Calu3 (cell line): ENCODE measurements at regions not wholly inside any gene's neighbourhood (a gene's known extent, or its start where the extent isn't known, plus 50 kb on each side); places are given as distances from the start of the nearest gene placed in this dataset.

ENCODE experiments used
- BruUV-seq: library from RNA; stranded (reverse); fragments of 400-500 nt; replicated peaks from 2 replicates; lab custom pipeline; 2021; lab: Mats Ljungman, UMichigan
- CTCF ChIA-PET: fragments of 300-600 bp; sonication (Branson Sonifier 250); formaldehyde crosslinking; loops from one replicate; lab custom pipeline; 2022; ENCODE audit warnings: antibody characterized with exemption; lab: Charles Lee
- DNase-seq: peaks from one replicate; pipeline ENCODE4 v3.0.0; 2022
- H3K27ac Mint-ChIP-seq: one replicate; pipeline ENCODE4 v1.8.0; 2022; ENCODE audit warnings: mixed read lengths; ENCODE audit not compliant: unreplicated experiment
- H3K27me3 Mint-ChIP-seq: one replicate; pipeline ENCODE4 v1.8.0; 2022; ENCODE audit warnings: mixed read lengths; ENCODE audit not compliant: unreplicated experiment
- H3K36me3 Mint-ChIP-seq: one replicate; pipeline ENCODE4 v1.8.0; 2022; ENCODE audit warnings: mild to moderate bottlenecking, moderate library complexity, mixed read lengths; ENCODE audit not compliant: insufficient read depth, unreplicated experiment
- H3K4me1 Mint-ChIP-seq: one replicate; pipeline ENCODE4 v1.8.0; 2022; ENCODE audit warnings: mild to moderate bottlenecking, low read depth, mixed read lengths; ENCODE audit not compliant: unreplicated experiment
- H3K4me3 Mint-ChIP-seq: one replicate; pipeline ENCODE4 v1.8.0; 2022; ENCODE audit warnings: mild to moderate bottlenecking, low read depth, moderate library complexity, mixed read lengths; ENCODE audit not compliant: unreplicated experiment
- H3K9me3 Mint-ChIP-seq: one replicate; pipeline ENCODE4 v1.8.0; 2022; ENCODE audit warnings: low read depth, mixed read lengths; ENCODE audit not compliant: unreplicated experiment
- CTCF ChIP-seq: fragments of 200-600 bp; IDR thresholded peaks from one replicate; pipeline ENCODE4 v1.8.0; 2022; ENCODE audit warnings: antibody characterized with exemption; ENCODE audit not compliant: unreplicated experiment
- intact Hi-C: fragments of 100-400 bp; cut with micrococcal nuclease; formaldehyde crosslinking; loops from one replicate; pipeline ENCODE4 v1.10.0; 2022; ENCODE audit not compliant: unreplicated experiment

GRCh38 chr16:49189286-49189685 lies 92.4 kb downstream of the CBLN1 start:
- Mint-ChIP-seq H3K27ac (no peak overlapping the region), H3K27me3 (no peaks in the 10 kb centered on the region), H3K4me1 (no peaks in the 10 kb centered on the region), H3K9me3 (peaks cover 3% of the 10 kb centered on the region), H3K36me3 (no peaks in the 10 kb centered on the region), H3K4me3 (no peak overlapping the region)
- intact Hi-C loops = no loop called here
- BruUV-seq = no TSS peak
- CTCF ChIA-PET = no interaction called here
- no peak for TF ChIP-seq CTCF
- no peak for DNase-seq

- no peak overlapping the region for H3K27ac Mint-ChIP-seq
- H3K9me3 Mint-ChIP-seq = no peaks in the 10 kb centered on the region
- CTCF ChIA-PET = no interaction called here
- H3K27me3 Mint-ChIP-seq = no peaks in the 10 kb centered on the region
- intact Hi-C loops = no loop called here
- H3K4me3 Mint-ChIP-seq = no peak overlapping the region
- no peaks in the 10 kb centered on the region for H3K36me3 Mint-ChIP-seq
- DNase-seq = peak; percentile 7
- no TSS peak for BruUV-seq
- no peak for TF ChIP-seq CTCF
- no peaks in the 10 kb centered on the region for H3K4me1 Mint-ChIP-seq
These were observed 97.7 kb downstream of the CBLN1 start for GRCh38 chr16:49183911-49184310.

- BruUV-seq = no TSS peak
- Mint-ChIP-seq H3K4me3 (no peak overlapping the region), H3K27me3 (no peaks in the 10 kb centered on the region), H3K9me3 (no peaks in the 10 kb centered on the region), H3K36me3 (no peaks in the 10 kb centered on the region), H3K27ac (no peak overlapping the region), H3K4me1 (no peaks in the 10 kb centered on the region)
- CTCF ChIA-PET = no interaction called here
- no peak for TF ChIP-seq CTCF
- DNase-seq = no peak
- intact Hi-C loops = no loop called here
These were observed 99.7 kb downstream of the CBLN1 start for GRCh38 chr16:49181791-49182518.

- Mint-ChIP-seq H3K27ac (no peak overlapping the region), H3K27me3 (no peaks in the 10 kb centered on the region), H3K4me1 (no peaks in the 10 kb centered on the region), H3K9me3 (no peaks in the 10 kb centered on the region), H3K36me3 (no peaks in the 10 kb centered on the region), H3K4me3 (no peak overlapping the region)
- intact Hi-C loops = no loop called here
- CTCF ChIA-PET = no interaction called here
- BruUV-seq = no TSS peak
- DNase-seq = no peak
- TF ChIP-seq CTCF = no peak
These were observed 101.8 kb downstream of the CBLN1 start for GRCh38 chr16:49179714-49180330.
